ENCODE measurements at regions not wholly inside any gene's neighbourhood (a gene's known extent, or its start where the extent isn't known, plus 50 kb on each side); places are given as distances from the start of the nearest gene placed in this dataset.

DNA sequence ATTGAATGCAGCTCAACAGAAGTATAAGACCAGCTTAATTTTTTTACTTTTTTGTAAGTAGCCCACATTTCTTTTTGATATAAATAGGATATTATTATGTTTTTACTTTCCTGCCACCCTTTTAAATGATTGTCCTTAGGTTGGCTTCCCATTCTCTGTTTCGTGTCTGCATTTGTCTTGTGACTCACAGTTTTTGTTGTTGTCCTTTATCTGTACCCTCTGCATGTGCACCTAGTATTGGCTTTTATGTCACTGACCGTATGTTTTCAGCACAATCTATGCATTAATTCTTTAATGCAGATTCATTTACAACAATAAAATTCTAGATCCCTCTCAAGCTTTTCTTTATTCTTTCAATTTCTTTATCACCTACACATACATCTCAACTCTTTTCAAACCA lies 474.2 kb upstream of the FANCL start:
- no peak for TF ChIP-seq SMC3 (conservative IDR thresholded peaks at IDR 0.05; ENCODE audit: poor library complexity)
- TF ChIP-seq, protein P1, sequence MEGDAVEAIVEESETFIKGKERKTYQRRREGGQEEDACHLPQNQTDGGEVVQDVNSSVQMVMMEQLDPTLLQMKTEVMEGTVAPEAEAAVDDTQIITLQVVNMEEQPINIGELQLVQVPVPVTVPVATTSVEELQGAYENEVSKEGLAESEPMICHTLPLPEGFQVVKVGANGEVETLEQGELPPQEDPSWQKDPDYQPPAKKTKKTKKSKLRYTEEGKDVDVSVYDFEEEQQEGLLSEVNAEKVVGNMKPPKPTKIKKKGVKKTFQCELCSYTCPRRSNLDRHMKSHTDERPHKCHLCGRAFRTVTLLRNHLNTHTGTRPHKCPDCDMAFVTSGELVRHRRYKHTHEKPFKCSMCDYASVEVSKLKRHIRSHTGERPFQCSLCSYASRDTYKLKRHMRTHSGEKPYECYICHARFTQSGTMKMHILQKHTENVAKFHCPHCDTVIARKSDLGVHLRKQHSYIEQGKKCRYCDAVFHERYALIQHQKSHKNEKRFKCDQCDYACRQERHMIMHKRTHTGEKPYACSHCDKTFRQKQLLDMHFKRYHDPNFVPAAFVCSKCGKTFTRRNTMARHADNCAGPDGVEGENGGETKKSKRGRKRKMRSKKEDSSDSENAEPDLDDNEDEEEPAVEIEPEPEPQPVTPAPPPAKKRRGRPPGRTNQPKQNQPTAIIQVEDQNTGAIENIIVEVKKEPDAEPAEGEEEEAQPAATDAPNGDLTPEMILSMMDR (IDR thresholded peaks at IDR 0.05; ENCODE audit: poor library complexity, severe bottlenecking), result no peak
- no peak for TF ChIP-seq POLR2AphosphoS5 (IDR thresholded peaks at IDR 0.05)
- TF ChIP-seq EZH2 (IDR thresholded peaks at IDR 0.05; ENCODE audit: borderline replicate concordance, insufficient read depth, low read length, poor library complexity, severe bottlenecking), result no peak
- TF ChIP-seq, protein P2, sequence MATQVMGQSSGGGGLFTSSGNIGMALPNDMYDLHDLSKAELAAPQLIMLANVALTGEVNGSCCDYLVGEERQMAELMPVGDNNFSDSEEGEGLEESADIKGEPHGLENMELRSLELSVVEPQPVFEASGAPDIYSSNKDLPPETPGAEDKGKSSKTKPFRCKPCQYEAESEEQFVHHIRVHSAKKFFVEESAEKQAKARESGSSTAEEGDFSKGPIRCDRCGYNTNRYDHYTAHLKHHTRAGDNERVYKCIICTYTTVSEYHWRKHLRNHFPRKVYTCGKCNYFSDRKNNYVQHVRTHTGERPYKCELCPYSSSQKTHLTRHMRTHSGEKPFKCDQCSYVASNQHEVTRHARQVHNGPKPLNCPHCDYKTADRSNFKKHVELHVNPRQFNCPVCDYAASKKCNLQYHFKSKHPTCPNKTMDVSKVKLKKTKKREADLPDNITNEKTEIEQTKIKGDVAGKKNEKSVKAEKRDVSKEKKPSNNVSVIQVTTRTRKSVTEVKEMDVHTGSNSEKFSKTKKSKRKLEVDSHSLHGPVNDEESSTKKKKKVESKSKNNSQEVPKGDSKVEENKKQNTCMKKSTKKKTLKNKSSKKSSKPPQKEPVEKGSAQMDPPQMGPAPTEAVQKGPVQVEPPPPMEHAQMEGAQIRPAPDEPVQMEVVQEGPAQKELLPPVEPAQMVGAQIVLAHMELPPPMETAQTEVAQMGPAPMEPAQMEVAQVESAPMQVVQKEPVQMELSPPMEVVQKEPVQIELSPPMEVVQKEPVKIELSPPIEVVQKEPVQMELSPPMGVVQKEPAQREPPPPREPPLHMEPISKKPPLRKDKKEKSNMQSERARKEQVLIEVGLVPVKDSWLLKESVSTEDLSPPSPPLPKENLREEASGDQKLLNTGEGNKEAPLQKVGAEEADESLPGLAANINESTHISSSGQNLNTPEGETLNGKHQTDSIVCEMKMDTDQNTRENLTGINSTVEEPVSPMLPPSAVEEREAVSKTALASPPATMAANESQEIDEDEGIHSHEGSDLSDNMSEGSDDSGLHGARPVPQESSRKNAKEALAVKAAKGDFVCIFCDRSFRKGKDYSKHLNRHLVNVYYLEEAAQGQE (IDR thresholded peaks at IDR 0.05; ENCODE audit: borderline replicate concordance), result no peak
- no peak for TF ChIP-seq EP300 (conservative IDR thresholded peaks at IDR 0.05; ENCODE audit: poor library complexity, severe bottlenecking)
- TF ChIP-seq RAD21 (conservative IDR thresholded peaks at IDR 0.05), result no peak
